ENCODE measurements at regions not wholly inside any gene's neighbourhood (a gene's known extent, or its start where the extent isn't known, plus 50 kb on each side); places are given as distances from the start of the nearest gene placed in this dataset.

DNA sequence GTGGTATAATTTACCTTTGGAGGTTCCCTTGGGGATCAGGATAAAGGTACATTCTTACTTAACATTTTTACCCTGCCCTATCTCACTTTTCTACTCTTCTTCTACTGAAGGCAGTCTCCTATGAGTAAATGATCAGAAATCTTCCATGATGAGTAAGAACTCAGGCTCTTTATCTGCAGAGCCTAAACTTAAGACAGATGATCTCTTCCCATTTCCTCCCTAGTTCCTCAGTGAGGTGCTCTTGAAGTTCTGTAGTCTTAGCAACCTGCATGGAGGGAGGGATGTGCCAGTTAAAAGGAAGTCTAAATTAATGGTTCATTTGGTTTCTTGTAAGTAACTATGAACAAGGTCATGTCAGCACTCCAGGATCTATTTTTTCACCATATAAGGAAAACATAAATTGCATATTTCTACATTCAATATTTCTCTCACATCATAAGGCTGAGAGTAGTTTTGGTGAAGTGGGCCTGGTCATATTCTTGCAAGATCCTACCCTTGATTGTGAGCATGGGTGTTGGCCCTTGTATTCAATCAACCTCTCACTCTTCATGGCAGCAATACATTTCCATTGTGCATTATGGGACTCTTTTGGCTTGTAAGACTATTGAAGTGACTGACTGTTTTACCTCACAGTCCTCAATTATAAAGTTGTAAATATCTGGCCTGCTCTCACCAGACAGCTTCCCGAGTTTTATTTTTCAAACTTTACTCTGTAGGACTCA, 295.5 kb downstream of the SLC7A11 start:
- TF ChIP-seq, protein P1, sequence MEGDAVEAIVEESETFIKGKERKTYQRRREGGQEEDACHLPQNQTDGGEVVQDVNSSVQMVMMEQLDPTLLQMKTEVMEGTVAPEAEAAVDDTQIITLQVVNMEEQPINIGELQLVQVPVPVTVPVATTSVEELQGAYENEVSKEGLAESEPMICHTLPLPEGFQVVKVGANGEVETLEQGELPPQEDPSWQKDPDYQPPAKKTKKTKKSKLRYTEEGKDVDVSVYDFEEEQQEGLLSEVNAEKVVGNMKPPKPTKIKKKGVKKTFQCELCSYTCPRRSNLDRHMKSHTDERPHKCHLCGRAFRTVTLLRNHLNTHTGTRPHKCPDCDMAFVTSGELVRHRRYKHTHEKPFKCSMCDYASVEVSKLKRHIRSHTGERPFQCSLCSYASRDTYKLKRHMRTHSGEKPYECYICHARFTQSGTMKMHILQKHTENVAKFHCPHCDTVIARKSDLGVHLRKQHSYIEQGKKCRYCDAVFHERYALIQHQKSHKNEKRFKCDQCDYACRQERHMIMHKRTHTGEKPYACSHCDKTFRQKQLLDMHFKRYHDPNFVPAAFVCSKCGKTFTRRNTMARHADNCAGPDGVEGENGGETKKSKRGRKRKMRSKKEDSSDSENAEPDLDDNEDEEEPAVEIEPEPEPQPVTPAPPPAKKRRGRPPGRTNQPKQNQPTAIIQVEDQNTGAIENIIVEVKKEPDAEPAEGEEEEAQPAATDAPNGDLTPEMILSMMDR (IDR thresholded peaks at IDR 0.05): no peak
- no peak for TF ChIP-seq POLR2A (IDR thresholded peaks at IDR 0.05)
